HPDE6-E6E7 (cell line): ENCODE measurements at regions not wholly inside any gene's neighbourhood (a gene's known extent, or its start where the extent isn't known, plus 50 kb on each side); places are given as distances from the start of the nearest gene placed in this dataset.
A peak's percentile ranks its signal among the peaks of the same experiment; 100 is the strongest.

Source experiments
- DNase-seq: peaks from one replicate; pipeline ENCODE4 v3.0.0; 2011; ENCODE audit warnings: missing footprints; ENCODE audit errors: extremely low spot score

GRCh38 chr14:87879389-87879788, 113.6 kb downstream of the GALC start:
- no peak for DNase-seq

DNA sequence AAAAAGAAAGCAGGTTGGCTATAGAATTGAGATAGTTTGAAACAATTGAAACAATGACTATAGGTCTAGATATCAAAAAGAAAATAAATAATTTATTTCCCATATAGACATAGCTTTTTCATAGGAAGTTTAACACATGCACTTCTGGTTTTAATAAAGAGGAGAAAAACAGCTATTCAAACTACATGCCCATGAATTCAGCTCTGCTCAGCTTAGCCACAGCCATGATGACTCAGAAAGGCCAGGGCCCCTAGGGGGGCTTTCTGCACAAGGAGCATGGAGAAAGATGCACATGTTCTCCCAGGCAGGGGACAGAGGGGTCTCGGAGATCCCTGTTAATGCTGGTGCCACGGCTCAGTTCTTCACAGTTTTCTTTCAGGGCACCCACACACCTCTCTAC, 114.0 kb downstream of the GALC start:
- DNase-seq, result no peak

DNA sequence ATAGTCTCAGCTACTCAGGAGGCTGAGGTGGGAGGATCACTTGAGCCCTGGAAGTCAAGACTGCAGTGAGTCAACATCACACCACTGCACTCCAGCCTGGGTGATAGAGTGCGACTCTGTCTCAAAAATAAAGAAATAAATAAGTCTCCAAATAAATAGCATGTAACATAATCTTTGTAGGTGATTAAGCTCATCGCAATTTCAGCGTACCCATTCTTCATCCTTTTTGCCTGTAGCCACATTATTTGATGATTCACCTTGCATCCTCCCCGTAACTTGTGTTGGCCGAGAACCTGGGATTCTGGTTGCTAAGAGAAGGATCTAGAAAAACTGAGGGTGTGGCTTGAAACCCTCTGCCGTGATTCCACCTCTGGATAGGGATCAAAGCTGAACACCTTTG, 115.1 kb downstream of the GALC start:
- DNase-seq, result peak; percentile 77

DNA sequence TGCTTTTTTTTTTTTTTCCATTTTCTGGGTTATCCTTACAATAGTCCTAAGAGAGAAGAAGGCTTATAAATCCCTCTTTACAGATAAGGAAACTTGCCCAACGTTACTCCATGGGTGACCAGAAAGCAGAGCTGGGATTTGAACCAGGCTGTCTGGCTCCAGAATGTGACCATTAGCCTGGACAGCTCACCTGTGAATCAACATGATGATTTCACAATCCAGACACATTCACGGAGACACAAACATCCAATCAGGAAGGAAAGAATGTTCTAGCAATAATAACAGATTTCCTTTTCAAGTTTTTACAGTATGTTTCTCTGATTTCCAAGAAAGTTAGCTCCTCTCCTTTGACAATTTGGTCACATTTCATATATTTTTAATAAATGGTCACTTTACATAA, 118.3 kb downstream of the GALC start:
- DNase-seq, result peak; percentile 49

GRCh38 chr14:87873741-87874140, 119.2 kb downstream of the GALC start:
- DNase-seq, result no peak

DNA sequence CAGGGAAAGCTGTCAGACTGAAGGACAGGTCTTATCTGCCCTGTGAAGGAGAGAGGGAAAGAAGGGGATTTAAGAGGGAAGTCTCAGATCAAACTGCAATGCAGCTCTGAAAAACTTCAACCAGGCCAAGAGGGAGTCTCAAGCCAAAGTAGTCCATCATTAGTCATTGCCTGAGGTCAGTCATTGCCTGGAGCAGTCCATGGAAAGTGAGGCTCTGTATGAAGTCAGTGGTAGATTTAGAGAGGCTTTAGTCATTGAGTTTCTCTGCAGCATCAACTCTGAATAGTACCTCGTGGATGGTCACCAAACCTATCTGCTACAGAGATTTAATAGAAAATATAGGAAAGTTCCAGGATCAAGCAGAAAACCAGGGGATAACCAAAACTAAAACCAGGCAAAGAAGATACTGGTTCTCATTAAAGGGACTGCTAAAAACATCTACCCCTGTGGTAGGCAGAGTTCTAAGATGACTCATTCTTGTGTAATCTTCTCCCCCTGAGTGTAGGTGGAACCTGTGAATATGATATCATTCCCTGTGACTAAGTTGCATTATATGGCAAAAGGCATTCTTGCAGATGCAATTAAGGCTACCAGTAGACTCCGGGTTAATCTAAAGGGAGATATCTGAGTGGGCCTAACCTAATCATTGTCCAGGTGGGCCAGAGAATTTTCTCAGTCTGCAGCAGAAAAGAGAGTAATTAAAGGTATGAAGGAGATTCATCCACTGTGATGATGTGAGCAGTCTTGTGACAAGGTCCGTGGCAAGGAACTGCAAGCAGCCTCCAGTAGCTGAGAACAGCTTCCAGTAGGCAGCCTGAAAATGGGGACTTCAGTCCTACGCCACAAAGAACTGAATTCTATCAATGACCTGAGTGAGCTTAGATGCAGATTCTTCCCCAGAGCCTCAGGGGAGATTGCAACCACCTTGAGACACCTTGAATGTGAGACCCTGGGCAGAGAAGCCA, 123.1 kb downstream of the GALC start:
- DNase-seq, result peak; percentile 82

- no peak for DNase-seq
Observed at GRCh38 chr14:87868920-87869319, 124.1 kb downstream of the GALC start.

- no peak for DNase-seq
Observed at GRCh38 chr14:87866116-87866515, 126.9 kb downstream of the GALC start.

DNA sequence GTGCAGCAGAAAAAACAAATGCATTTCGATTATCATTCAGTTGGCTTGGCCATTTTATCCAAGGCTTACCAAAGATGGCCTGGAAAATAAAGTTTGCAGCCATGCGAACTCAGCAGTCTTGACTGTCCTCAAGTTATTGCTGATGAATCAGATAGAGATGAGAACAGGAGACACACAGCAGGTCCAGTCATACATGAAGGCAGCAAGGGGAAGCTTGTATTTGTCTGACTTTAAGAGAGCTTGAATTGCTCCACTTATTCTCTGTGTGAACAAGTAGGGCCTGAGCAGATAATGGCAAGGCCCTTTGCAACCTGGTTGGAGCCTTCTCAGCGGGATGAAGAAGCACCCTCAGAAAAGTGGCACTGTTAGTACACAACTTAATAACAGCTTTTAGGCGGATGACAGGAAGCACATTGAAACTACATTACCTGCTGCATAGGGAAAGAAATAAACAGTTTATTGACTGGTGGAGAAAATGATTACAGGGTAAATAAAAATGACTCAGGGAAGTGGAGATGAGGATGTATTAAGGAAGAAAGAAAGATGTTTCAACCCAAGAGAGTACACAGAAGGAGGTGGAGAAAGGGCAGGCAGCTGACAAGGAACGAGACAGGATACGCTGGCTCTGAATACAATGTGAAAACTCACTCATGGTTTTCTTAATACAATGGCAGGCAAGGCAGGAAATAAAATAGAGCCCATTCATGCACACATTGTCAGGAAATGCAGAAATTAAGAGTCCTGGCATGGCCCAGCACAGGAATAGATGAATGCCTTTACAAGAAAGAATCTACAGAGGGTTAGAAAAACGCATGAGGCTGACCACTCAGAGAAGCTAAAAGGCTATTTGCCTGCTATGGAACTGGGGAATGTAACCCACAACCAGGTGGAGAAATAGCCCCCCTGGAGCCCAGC, 128.4 kb downstream of the GALC start:
- DNase-seq, result no peak

- DNase-seq, result peak; percentile 52
Observed at GRCh38 chr14:87863047-87863446, 129.9 kb downstream of the GALC start.

- no peak for DNase-seq
Observed at GRCh38 chr14:87852107-87852506, 140.9 kb downstream of the GALC start.

GRCh38 chr14:87851190-87851589, 141.8 kb downstream of the GALC start:
- no peak for DNase-seq

GRCh38 chr14:87847216-87847755, 145.7 kb downstream of the GALC start:
- DNase-seq, result no peak

DNA sequence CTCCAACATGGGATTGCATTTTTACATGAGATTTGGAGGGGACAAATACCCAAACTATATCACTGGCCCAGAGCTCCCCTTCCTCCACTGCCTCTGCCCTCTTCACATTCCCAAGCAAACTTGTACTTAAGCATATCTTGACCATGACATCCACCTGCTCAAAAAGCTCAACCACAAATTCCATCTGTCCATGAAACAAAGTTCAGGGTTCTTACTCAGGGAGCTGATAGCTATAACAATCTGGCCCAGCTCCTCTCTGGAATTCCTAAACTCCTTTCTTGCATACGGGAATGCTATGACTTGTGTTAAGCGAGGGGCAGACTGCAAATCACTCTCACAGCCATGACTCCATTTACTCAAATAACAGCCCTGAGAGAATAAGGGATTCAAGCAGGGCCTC, 152.1 kb downstream of the GALC start:
- no peak for DNase-seq

GRCh38 chr14:87838931-87839330, 154.1 kb downstream of the GALC start:
- DNase-seq, result no peak

DNA sequence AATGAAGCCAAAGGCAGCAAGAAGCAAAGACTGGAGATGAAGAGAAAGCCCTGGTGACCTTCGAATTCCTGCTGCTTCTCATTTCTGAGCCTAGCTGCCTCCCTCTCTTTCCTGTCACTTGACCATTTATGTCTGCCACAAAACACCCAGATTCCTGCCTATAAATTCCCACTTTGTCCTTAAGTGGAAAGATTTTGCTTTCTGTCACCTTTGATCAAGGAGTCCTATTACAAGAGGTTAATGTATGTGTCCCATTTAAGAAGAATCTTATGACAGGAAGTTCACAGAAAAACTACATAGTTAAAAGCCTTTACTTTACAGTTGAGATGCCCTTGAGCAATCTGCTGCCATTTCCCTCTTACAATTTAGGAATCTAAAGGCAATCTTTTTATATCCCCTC, 155.7 kb downstream of the GALC start:
- DNase-seq, result no peak

- DNase-seq, result no peak
Observed at GRCh38 chr14:87834594-87834993, 158.4 kb downstream of the GALC start.

DNA sequence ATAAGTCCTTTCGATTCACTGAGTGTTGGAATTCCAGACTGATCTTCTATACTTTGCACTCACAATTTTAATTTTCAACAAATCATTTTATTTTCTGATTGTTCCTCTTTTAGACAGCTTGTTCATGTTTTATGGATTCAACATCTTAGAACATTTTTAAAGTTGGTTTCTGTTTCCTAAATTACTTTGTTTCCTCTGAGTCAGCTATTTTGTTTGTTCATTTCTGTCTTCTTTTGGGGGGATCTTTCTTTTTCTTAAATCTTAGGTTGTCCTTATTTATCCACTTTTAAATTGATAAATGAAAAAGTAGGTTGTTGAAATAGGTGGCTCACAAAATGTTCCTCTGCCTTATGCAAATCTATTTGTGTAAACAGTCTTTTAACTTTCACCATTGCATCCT, 160.0 kb downstream of the GALC start:
- DNase-seq, result no peak

GRCh38 chr14:87830443-87831096, 162.4 kb downstream of the GALC start:
- no peak for DNase-seq

GRCh38 chr14:87829543-87829942, 163.4 kb downstream of the GALC start:
- no peak for DNase-seq

DNA sequence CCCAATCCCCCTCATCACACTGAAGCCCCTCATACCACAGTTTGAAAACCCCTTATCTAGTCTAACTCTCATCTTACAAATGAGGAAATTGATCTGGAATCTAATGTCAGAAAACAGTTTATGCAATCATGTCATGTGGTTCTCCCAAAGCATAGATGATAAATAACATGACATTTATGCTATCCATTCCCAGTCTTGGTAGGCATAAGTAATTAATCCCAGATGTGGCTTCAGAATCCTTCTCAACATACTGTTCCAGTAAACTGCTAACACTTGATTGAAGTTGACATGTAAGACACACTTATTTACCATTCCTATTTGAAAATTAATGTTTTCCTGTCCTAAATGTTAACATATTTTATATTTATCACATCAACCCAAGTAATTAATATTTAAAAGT, 168.7 kb downstream of the GALC start:
- no peak for DNase-seq

GRCh38 chr14:87816416-87816815, 176.6 kb downstream of the GALC start:
- no peak for DNase-seq
